ENCODE measurements at regions not wholly inside any gene's neighbourhood (a gene's known extent, or its start where the extent isn't known, plus 50 kb on each side); places are given as distances from the start of the nearest gene placed in this dataset.
"Not testable (repeated sequence)": the region's sequence is repeated elsewhere in the genome, so short reads cannot be mapped to it uniquely, and the experiment has no call there.

- TF ChIP-seq CTCF (conservative IDR thresholded peaks at IDR 0.05; ENCODE audit: low read length); EZH2phosphoT487 (IDR thresholded peaks at IDR 0.05; ENCODE audit: borderline replicate concordance): not testable (repeated sequence)
Observed at GRCh38 chr16:29224675-29225074, 181.8 kb downstream of the NPIPB11 start.

Measured in Loucy (cell line).